Calu3 (cell line): ENCODE measurements at regions not wholly inside any gene's neighbourhood (a gene's known extent, or its start where the extent isn't known, plus 50 kb on each side); places are given as distances from the start of the nearest gene placed in this dataset.

ENCODE experiments used
- BruUV-seq: library from RNA; stranded (reverse); fragments of 400-500 nt; replicated peaks from 2 replicates; lab custom pipeline; 2021; lab: Mats Ljungman, UMichigan
- CTCF ChIA-PET: fragments of 300-600 bp; sonication (Branson Sonifier 250); formaldehyde crosslinking; loops from one replicate; lab custom pipeline; 2022; ENCODE audit warnings: antibody characterized with exemption; lab: Charles Lee
- DNase-seq: peaks from one replicate; pipeline ENCODE4 v3.0.0; 2022
- H3K27ac Mint-ChIP-seq: one replicate; pipeline ENCODE4 v1.8.0; 2022; ENCODE audit warnings: mixed read lengths; ENCODE audit not compliant: unreplicated experiment
- H3K27me3 Mint-ChIP-seq: one replicate; pipeline ENCODE4 v1.8.0; 2022; ENCODE audit warnings: mixed read lengths; ENCODE audit not compliant: unreplicated experiment
- H3K36me3 Mint-ChIP-seq: one replicate; pipeline ENCODE4 v1.8.0; 2022; ENCODE audit warnings: mild to moderate bottlenecking, moderate library complexity, mixed read lengths; ENCODE audit not compliant: insufficient read depth, unreplicated experiment
- H3K4me1 Mint-ChIP-seq: one replicate; pipeline ENCODE4 v1.8.0; 2022; ENCODE audit warnings: mild to moderate bottlenecking, low read depth, mixed read lengths; ENCODE audit not compliant: unreplicated experiment
- H3K4me3 Mint-ChIP-seq: one replicate; pipeline ENCODE4 v1.8.0; 2022; ENCODE audit warnings: mild to moderate bottlenecking, low read depth, moderate library complexity, mixed read lengths; ENCODE audit not compliant: unreplicated experiment
- H3K9me3 Mint-ChIP-seq: one replicate; pipeline ENCODE4 v1.8.0; 2022; ENCODE audit warnings: low read depth, mixed read lengths; ENCODE audit not compliant: unreplicated experiment
- CTCF ChIP-seq: fragments of 200-600 bp; IDR thresholded peaks from one replicate; pipeline ENCODE4 v1.8.0; 2022; ENCODE audit warnings: antibody characterized with exemption; ENCODE audit not compliant: unreplicated experiment
- intact Hi-C: fragments of 100-400 bp; cut with micrococcal nuclease; formaldehyde crosslinking; loops from one replicate; pipeline ENCODE4 v1.10.0; 2022; ENCODE audit not compliant: unreplicated experiment

- intact Hi-C loops = loop anchor here (5.0 kb wide), 1 partner anchor 150 kb away; no protein-coding TSS in a partner anchor
- H3K9me3 Mint-ChIP-seq = no peaks in the 10 kb centered on the region
These were observed 294.8 kb downstream of the RNF144B start for GRCh38 chr6:18681832-18682503.

GRCh38 chr6:18684343-18684742 is 297.2 kb downstream of the RNF144B start:
- TF ChIP-seq CTCF = no peak
- Mint-ChIP-seq H3K9me3 (no peaks in the 10 kb centered on the region), H3K27ac (no peak overlapping the region), H3K27me3 (no peaks in the 10 kb centered on the region), H3K4me1 (no peaks in the 10 kb centered on the region), H3K36me3 (no peaks in the 10 kb centered on the region), H3K4me3 (no peak overlapping the region)
- no peak for DNase-seq
- no TSS peak for BruUV-seq
- intact Hi-C loops = loop anchor here (5.0 kb wide), 1 partner anchor 152 kb away; no protein-coding TSS in a partner anchor
- CTCF ChIA-PET = no interaction called here

More at GRCh38 chr6:18681832-18682503, 294.8 kb downstream of the RNF144B start:
- H3K36me3 Mint-ChIP-seq = no peaks in the 10 kb centered on the region
- H3K27ac Mint-ChIP-seq = no peak overlapping the region
- CTCF ChIA-PET = no interaction called here
- no peaks in the 10 kb centered on the region for H3K27me3 Mint-ChIP-seq
- H3K4me1 Mint-ChIP-seq = no peaks in the 10 kb centered on the region
- no peak for DNase-seq
- TF ChIP-seq CTCF = no peak
- H3K4me3 Mint-ChIP-seq = no peak overlapping the region
- no TSS peak for BruUV-seq

- BruUV-seq = no TSS peak
- no peak for DNase-seq
- intact Hi-C loops = loop anchor here (5.0 kb wide), 1 partner anchor 91 kb away; no protein-coding TSS in a partner anchor
- Mint-ChIP-seq H3K4me1 (no peaks in the 10 kb centered on the region), H3K4me3 (no peak overlapping the region), H3K9me3 (no peaks in the 10 kb centered on the region), H3K27me3 (peaks cover 12% of the 10 kb centered on the region), H3K27ac (no peak overlapping the region), H3K36me3 (no peaks in the 10 kb centered on the region)
- TF ChIP-seq CTCF = no peak
- CTCF ChIA-PET = no interaction called here
These were observed 306.0 kb downstream of the RNF144B start for GRCh38 chr6:18692929-18693685.

- Mint-ChIP-seq H3K27me3 (peaks cover 12% of the 10 kb centered on the region), H3K4me3 (no peak overlapping the region), H3K4me1 (no peaks in the 10 kb centered on the region), H3K27ac (no peak overlapping the region), H3K9me3 (no peaks in the 10 kb centered on the region), H3K36me3 (no peaks in the 10 kb centered on the region)
- intact Hi-C loops = loop anchor here (5.0 kb wide), 1 partner anchor 92 kb away; no protein-coding TSS in a partner anchor
- CTCF ChIA-PET = no interaction called here
- no peak for TF ChIP-seq CTCF
- no peak for DNase-seq
- BruUV-seq = no TSS peak
These were observed 306.7 kb downstream of the RNF144B start for GRCh38 chr6:18693881-18694280.
